GM21367 (cell line): ENCODE measurements at regions not wholly inside any gene's neighbourhood (a gene's known extent, or its start where the extent isn't known, plus 50 kb on each side); places are given as distances from the start of the nearest gene placed in this dataset.

Experiments
- ATAC-seq: cut with Tn5 transposase; IDR thresholded peaks from one replicate; pipeline ENCODE4 v1.9.1; 2021; ENCODE audit not compliant: unreplicated experiment

DNA sequence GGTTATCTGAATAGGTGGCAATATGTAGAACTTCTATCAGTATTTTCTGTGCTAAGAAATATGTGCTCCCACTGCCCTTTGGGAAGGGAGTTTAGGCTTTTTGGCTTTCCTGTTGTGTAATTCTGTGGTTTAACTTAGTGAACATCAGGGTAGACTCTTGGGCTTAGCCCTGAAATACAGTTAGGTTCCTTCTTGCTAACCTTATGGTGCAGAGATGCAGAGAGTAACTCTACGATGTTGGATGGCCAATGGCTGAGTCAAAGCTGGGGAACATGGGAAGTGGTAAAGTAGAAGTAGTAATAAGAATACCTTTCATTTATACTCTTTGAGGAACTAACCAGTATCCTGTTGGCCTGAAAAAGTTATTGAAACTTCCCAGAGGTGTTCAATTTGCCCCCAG lies 80.8 kb upstream of the IL12A start:
- ATAC-seq: no peak

DNA sequence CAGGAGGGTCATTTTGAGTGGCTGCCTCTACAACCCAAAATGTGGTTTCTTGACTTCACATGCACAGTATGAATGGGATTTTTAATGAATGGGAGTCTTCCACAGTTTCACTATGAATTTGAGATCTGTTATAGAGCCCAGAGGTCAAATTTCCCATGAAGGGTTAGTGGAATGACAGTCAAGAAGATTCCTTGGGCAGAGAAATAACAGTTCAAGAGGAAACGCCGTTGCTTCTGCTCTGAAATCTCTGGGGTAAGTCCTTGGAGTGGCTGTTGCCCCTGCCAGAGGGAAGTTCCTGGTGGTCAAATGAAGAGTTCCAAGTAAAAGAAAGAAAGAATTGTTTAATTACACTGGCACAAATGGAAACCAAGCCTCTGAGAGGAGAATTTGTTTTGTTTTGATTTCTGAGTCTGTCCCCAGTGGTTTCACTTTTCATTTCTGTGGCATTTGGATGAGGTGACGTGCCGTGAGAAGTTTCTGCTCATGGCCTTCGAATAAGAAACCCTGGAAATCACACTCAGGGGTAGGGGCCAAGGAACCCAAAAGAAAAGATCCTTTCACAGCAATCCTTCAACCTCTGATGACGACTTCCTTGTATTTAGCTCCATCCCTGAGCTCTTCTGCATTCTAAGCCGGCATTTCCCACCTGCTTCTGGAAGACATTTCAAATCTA lies 77.5 kb upstream of the IL12A start:
- peak; percentile 79 for ATAC-seq

DNA sequence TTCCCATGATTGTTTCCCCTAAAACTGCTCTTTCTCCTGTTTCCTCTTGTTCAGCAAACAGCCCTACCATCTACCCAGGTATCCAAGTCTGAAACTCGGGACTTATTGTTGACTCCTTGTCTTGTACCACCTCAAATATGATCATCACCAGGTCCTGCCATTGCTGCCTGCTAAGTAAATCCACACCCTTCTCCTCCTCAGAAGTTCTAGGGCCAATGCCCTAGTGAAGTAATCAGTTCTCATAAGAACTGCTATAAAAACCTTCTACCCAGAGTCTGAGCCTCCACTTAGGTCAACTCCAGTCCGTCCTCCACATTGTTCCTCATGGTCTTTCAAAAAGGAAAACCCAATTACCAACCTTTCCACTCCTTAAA lies 77.0 kb upstream of the IL12A start:
- no peak for ATAC-seq

DNA sequence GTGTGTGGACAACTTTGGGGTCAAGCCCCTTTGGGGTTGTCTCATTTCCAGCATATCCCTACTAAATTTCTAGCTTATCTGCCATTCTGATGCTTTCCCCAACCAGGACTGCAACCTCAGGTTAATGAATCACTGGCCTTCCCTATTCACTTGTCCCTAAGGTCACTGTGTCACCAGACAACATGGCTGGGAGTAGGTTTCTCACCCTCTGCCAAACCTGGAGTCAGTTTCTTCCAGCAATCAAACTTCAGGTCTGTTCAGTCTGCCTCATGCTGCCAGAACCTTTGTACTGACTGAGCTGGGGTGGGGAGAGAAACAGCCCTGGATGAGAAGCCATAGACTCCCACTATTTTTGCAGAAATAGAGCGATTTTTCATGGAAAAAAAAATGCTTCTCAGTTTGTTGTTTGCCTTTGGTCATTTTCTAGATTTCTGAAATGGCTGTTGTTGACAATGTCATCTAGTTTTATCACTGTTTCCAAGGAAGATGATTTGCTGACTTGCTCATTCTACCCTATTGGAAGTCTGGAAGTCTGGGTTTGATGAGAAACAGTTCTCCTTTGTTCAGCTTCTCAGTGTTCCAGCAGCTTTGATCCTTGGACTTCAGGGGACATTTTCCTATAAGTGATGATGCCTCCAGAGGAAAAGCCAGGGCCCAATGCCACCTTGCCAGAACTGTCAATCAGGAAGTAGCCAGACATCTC lies 74.8 kb upstream of the IL12A start:
- ATAC-seq: no peak

DNA sequence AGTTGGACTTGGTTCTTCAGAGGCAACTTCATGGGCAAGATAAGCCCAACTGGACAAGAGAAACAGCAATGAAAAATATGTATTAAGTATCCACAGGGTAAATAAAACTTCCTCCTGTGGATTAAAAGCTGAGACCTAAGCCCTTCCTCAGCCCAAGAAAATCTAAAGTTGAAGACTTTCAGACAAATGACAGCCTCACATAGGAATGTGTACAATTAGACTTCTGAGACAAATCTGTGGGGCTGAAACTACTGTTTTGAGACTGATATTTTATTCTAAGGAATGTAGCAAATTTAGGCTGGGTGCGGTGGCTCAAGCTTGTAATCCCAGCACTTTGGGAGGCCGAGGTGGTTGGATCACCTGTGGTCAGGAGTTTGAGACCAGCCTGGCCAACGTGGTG lies 74.2 kb upstream of the IL12A start:
- no peak for ATAC-seq

DNA sequence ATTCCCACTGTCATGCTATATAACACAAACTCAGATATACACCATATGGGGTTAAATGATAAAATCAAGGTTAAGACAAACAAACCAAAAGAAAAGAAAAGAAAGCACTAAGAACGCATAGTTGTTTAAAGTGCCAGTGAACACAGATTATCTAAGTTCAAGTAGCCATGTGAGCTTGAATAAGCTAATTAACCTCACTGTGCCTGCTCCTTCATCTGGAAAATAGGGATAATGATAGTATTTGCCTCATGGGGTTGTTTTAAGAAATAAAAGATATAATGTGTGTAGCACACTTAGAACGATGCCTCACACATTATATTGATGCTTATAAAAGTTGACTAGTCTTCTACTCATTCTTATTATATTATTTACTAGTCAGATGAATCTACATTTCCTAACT lies 72.6 kb upstream of the IL12A start:
- no peak for ATAC-seq

DNA sequence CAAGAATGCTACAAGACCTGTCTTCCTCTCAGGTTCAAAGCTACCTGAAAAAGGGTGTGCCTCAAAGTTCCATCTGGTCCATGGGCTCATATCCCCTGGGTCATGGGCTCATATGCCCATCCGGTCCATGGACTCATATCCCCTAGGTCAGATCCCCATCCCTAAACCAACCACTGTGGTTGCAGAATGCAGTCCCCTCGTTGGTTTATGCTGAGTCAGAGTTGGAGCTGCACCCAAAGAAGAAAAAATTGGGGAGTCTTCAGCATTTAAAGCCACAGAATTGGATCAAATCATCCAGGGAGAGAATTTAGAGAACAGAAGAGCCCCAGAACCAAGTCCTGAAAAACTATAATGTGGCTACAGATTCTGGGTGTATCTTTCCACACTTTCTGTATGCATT lies 71.5 kb upstream of the IL12A start:
- no peak for ATAC-seq

DNA sequence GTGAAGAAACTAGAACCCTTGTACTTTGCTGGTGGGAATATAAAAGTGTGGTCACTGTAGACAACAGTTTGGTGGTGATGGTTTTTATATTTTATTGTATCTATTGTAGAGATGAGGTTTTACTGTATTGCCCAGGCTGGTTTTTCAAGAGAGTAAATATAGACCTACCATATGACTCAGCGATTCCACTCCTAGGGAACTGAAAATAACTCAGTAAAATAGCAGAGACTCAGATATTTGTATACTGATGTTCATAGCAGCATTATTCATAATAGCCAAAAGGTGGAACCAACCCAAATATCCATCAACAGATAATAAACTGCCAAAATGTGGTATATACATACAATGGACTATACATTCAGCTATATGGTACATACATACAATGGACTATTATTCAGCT lies 68.8 kb upstream of the IL12A start:
- ATAC-seq: peak; percentile 72

DNA sequence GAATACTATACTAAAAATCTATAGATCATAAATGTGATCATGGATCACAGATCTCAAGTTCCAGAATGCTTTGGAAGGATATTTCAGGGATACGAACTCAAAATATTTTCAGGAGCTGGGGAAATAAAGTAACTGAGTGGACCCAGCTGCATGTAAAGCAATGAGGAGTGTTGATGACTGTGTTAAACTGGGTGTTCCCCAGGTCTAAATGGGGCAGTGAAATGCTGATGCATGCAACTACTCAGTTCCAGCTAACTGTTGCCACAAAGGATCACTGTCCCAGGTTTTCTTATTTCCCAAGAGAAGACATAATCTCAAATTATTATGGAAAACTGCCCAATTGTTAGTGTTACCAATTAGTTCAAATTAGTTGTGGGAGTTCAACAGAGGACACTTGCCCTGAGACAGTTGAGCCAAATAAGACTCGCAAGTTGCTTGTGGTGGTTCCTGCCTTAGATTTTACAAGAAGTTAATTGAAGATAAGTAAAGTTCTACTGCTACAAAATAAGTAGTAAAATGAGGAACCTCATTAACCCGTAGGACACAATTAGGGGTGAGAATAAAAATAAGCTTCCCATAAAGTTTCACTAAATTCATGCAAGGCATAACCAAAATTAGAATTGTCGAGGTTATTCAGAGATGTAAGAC lies 66.3 kb upstream of the IL12A start:
- ATAC-seq: no peak

DNA sequence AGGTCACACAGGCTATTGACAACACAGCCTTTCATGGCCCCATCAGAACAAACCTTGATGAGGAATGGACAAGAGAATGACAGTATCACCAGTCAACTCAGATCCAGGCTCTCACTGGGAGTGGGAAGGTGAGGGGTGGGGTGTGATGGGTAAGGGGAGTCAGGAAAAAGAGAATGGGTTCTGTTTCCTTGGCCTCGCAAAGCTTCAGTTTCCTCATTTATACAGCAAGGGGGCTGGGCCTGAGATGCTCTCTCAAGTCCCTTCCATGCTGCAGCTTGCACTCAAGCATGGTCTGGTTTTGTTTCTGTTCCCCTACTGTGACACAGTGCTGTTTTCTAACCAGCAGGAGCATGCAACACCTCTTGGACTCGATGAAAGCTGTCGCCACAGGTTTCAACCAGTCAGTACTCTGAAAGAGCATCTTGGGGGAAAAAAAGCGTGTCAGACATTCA lies 65.7 kb upstream of the IL12A start:
- peak; percentile 90 for ATAC-seq

DNA sequence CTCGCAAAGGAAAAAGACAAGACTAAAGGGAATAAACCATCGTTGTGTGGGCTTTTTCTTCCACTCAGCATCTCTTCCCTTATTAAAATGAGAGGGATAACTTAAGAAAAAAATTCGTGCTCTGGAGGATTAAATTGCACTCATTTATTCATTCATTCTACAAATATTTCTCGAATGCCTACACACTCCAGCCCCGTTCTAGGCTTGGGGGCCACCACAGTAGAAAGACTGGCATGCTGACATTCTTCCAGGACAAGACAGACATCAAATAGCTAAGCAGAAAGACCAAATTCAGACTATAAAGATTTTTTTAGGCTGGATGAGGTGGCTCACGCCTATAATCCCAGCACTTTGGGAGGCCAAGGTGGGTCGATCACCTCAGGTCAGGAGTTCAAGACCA lies 65.3 kb upstream of the IL12A start:
- ATAC-seq: no peak

DNA sequence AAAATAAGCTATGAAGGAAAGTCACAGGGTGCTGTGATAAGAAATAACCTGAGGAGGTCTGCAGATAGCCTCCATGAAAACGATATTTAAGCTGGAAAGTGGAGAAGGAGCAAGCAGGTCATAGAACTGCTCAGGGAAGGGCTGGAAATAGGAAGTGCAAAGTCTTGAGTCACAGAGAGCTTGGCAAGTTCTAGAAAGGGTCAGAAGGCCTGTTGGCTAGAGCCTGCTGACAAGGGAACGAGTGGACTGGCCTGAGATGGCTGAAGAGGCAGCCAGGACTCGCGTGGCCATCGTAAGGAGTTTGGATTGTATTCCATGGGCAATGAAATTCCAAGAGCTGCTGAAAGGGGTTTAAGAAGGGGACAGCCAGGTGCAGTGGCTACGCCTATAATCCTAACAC lies 64.7 kb upstream of the IL12A start:
- no peak for ATAC-seq

DNA sequence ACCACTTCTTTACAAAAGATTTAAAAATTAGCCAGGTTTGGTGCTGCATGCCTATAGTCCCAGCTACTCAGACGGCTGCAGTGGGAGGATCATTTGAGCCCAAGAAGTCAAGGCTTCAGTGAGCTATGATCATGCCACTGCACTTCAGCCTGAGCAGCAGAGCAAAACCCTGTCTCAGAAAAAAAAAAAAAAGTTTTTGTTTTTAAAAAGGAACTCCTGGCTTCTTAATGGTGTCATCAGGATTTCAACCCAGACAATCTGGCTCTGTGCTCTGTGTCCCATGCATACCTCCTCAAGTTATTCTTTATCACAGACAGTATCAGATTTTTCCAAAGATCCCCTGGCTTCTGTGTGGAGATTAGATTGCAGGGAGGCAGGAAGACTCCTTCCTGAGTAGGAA lies 64.2 kb upstream of the IL12A start:
- ATAC-seq: no peak

DNA sequence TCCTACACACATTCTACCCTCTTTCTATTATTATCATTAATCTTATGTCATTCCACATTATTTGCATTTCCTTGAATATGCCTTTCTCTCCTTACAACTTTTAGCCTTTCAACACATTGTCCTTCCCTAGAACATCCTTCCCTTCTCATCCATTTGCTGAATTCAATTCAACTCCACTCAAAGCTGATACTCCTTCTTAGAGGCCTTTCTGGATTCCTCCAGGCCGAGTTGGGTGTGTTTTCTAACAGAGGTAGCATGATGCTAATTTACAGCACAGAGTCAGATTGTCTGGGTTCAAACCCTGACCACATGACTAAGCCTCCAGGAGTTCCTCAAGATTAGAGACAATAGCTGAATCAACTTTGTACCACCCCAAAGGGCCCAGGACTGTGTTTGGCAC lies 63.4 kb upstream of the IL12A start:
- no peak for ATAC-seq

DNA sequence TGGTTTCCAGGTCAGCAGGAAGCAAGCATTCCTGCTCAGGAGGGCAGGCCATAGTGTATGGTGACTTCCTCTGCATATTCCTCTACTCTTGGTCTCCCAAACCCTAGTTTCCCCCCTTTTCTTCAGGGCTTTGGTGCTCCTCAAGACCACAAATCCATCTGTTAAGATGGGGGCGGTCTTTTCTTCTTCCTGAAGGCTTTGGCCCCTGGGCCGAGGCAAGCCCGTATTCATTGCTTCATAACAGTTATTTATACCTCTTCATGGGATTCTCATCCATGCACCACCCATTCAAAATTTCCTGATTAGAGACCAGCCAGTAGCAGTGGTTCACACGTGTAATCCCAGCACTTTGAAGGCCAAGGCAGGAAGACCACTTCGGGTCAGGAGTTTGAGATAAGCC lies 62.1 kb upstream of the IL12A start:
- no peak for ATAC-seq

DNA sequence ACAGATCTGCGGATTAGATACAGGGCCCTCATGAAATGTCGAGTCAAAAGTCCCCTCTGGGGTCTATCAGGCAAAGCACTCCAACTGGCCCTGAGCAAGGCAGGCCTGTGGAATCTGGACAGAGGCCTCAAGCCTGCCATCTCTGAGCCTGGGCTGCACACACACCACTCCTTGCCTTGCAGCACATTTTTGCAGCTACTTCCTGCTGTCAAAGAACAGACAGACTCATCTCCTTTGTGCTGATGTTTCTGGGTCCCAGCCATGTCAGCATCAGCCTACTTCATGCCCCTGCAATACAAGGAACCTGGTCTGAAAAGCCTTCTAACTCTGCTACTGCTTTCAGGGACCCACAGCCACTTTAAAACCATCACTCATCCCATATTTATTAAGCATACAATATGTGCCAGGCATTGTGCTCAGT lies 60.6 kb upstream of the IL12A start:
- no peak for ATAC-seq

DNA sequence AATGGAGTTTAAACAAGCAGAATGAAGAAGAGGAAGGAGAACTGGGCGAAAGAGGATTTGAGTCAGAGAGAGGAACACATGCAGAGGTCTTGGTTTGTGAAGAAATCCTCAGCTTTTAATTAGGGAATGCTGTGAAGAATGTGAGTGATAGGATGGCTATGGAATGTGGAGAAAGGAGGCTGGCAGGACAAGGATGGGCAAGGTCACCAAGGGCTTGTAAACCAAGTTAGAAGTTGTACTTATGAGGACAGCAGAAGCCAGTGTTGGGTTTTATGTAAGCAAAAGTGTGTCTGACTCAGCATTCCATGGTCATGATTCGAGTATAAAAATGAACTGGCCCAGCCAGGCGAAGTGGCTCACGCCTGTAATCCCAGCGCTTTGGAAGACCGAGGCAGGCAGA lies 60.0 kb upstream of the IL12A start:
- no peak for ATAC-seq

DNA sequence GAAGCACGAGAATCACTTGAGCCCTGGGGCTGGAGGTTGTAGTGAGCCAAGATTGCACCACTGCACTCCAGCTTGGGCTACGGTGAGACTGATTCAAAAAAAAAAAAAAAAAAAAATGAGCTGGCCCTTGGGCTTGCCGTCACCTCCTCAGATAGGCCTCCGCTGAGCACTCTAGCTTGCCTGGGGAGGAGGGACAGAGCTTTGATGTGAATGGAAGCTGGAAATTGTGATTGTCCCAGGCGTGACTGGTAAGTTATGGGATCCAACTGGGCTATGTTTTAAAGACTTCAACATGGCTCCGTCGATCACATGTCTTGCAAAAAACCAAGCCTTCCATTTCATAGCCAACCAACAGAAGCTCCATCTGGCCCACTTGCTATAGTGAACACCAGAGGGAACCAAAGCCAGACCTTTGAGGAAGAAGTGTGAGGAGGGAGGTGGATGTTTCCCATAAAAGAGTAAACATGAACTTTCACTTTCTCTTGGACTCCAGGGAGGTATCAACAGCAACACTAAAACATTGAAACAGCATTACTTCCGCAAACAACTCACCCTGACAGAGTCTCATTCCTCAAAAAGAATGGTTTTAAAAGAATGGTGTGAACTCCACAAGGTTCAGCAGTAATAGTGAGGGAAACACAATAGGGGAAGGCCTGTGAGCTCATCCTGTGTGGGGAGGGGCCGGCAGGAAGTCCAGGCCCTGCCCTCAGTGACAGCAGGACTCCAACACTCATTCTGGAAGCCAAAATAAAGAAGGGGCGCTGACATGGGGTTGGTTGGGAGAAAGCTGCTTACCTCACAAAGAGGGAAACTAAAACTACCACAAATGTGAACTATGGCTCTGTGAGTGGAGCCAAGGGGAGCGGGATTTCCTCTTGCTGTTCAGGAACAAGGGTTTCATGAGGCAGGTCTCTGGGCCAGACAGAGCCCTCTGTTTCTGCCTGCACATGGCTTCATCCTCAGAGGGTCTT lies 59.2 kb upstream of the IL12A start:
- ATAC-seq: peak; percentile 73

DNA sequence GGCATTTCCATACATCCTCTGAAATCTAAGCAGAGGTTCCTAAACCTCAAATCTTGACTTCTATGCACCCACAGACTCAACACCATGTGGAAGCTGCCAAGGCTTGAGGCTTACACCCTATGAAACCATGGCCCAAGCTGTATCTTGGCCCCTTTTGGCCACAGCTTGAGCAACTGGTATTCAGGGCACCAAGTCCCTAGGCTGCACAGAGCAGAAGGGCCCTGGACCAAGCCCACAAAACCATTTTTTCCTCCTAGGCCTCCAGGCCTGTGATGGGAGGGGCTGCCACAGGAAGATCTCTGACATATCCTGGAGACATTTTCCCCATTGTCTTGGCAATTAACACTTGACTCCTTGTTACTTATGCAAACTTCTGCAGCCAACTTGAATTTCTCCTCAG lies 54.4 kb upstream of the IL12A start:
- ATAC-seq: no peak

DNA sequence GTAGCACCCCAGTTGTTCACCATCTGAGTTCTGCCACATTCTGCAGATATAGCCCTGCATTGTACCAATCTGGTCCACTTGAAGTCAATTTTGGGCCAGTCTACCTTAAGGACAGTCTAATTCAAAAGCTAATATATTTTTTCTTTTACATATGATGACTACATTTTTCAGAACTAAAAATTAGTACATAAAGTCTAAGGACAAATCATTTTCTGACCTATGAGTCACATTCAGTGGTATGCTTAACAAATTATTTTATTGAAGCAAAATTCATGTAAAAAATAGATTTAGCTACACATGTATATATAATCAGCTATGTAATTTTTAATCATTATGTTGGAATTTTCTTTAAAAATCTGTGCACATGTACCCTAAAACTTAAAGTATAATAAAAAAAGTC lies 52.1 kb upstream of the IL12A start:
- no peak for ATAC-seq

DNA sequence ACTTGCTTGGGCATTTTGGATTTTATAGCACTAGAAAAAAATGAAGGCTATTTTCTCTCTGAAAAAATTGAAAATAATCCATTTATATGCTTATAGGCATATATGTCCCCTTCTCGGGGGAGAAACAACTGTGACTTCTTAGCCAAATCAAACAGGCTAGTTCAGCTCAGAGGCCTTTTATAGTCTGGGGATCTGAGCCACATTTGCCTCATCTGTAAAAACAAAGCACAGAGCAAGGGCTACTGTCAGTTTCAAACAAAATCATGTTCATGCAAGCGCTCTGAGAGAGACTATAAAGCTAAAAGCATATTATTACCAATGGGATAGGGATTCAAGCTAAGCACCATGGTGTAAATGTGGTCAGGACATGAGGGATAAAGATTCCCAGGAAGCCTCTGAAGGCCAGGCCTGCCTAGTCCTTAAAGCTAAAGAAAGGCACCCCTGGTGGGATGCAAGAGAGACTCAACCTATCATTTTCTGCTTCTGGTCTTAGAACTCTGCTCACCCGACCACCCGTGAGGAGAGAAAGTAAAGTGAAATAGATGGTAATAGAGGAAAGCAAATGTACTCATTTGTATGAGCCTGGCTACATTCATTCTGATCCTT lies 51.0 kb upstream of the IL12A start:
- ATAC-seq: no peak
